HEK293T (cell line): ENCODE measurements at regions not wholly inside any gene's neighbourhood (a gene's known extent, or its start where the extent isn't known, plus 50 kb on each side); places are given as distances from the start of the nearest gene placed in this dataset.

Source experiments
- BHLHE40 ChIP-seq: fragments of 450-650 bp; IDR thresholded peaks from 2 replicates; pipeline ENCODE4 v1.6.1; 2016; ENCODE audit warnings: mild to moderate bottlenecking, moderate library complexity, borderline replicate concordance
- ELF4 ChIP-seq: fragments of 450-650 bp; IDR thresholded peaks from 2 replicates; pipeline ENCODE4 v1.6.1; 2017; ENCODE audit warnings: antibody characterized with exemption
- FOXA1 ChIP-seq: fragments of 450-650 bp; IDR thresholded peaks from 2 replicates; pipeline ENCODE4 v1.6.1; 2016; ENCODE audit warnings: mild to moderate bottlenecking
- FOXK2 ChIP-seq: fragments of 450-650 bp; IDR thresholded peaks from 2 replicates; pipeline ENCODE4 v1.6.1; 2016; ENCODE audit warnings: mild to moderate bottlenecking
- FOXM1 ChIP-seq: fragments of 450-650 bp; IDR thresholded peaks from 2 replicates; pipeline ENCODE4 v1.6.1; 2017; ENCODE audit warnings: mild to moderate bottlenecking, borderline replicate concordance
- L3MBTL2 ChIP-seq: fragments of 450-650 bp; conservative IDR thresholded peaks from 2 replicates; pipeline ENCODE4 v1.6.1; 2016; ENCODE audit warnings: mild to moderate bottlenecking
- NFRKB ChIP-seq: fragments of 450-650 bp; IDR thresholded peaks from 2 replicates; pipeline ENCODE4 v1.6.1; 2016; ENCODE audit warnings: mild to moderate bottlenecking, moderate library complexity
- PKNOX1 ChIP-seq: fragments of 450-650 bp; IDR thresholded peaks from 2 replicates; pipeline ENCODE4 v1.6.1; 2016
- SP1 ChIP-seq: fragments of 450-650 bp; IDR thresholded peaks from 2 replicates; pipeline ENCODE4 v1.6.1; 2017
- SUZ12 ChIP-seq: fragments of 450-650 bp; IDR thresholded peaks from 2 replicates; pipeline ENCODE4 v1.6.1; 2016; ENCODE audit warnings: mild to moderate bottlenecking
- TARDBP ChIP-seq: fragments of 450-650 bp; IDR thresholded peaks from 2 replicates; pipeline ENCODE4 v1.6.1; 2016
- ZNF384 ChIP-seq: fragments of 450-650 bp; IDR thresholded peaks from 2 replicates; pipeline ENCODE4 v1.6.1; 2016

- no peak for TF ChIP-seq FOXA1
- no peak for TF ChIP-seq BHLHE40
- TF ChIP-seq SP1: no peak
- no peak for TF ChIP-seq ELF4
- no peak for TF ChIP-seq TARDBP
- no peak for TF ChIP-seq NFRKB
- TF ChIP-seq PKNOX1: no peak
- no peak for TF ChIP-seq SUZ12
- no peak for TF ChIP-seq ZNF384
- no peak for TF ChIP-seq L3MBTL2
- no peak for TF ChIP-seq FOXK2
- TF ChIP-seq FOXM1: no peak
Measured at GRCh38 chrX:2638279-2638678, 52.8 kb upstream of the CD99 start.
